Osteocyte (in vitro differentiated cells): ENCODE measurements at regions not wholly inside any gene's neighbourhood (a gene's known extent, or its start where the extent isn't known, plus 50 kb on each side); places are given as distances from the start of the nearest gene placed in this dataset.

Experiments
- DNase-seq: peaks from one replicate; pipeline ENCODE4 v3.0.0; 2021; ENCODE audit warnings: mixed read lengths; ENCODE audit not compliant: unreplicated experiment; ENCODE audit errors: extremely low spot score
- H3K27ac Mint-ChIP-seq: one replicate; pipeline ENCODE4 v1.8.0; 2021; ENCODE audit warnings: mild to moderate bottlenecking, mixed read lengths; ENCODE audit not compliant: unreplicated experiment
- H3K27me3 Mint-ChIP-seq: one replicate; pipeline ENCODE4 v1.8.0; 2021; ENCODE audit warnings: mixed read lengths; ENCODE audit not compliant: unreplicated experiment
- H3K36me3 Mint-ChIP-seq: one replicate; pipeline ENCODE4 v1.8.0; 2021; ENCODE audit warnings: mixed read lengths; ENCODE audit not compliant: unreplicated experiment
- H3K4me1 Mint-ChIP-seq: one replicate; pipeline ENCODE4 v1.8.0; 2021; ENCODE audit warnings: mixed read lengths; ENCODE audit not compliant: unreplicated experiment
- H3K4me3 Mint-ChIP-seq: one replicate; pipeline ENCODE4 v1.8.0; 2021; ENCODE audit warnings: mild to moderate bottlenecking, moderate library complexity, mixed read lengths; ENCODE audit not compliant: unreplicated experiment
- H3K9me3 Mint-ChIP-seq: one replicate; pipeline ENCODE4 v1.8.0; 2021; ENCODE audit warnings: mixed read lengths; ENCODE audit not compliant: unreplicated experiment
- CTCF ChIP-seq: fragments of 200-600 bp; sonication (generic); IDR thresholded peaks from 2 replicates; pipeline ENCODE4 v1.5.0; 2021; ENCODE audit warnings: antibody characterized with exemption, mild to moderate bottlenecking, moderate library complexity

GRCh38 chr4:125021189-125021588, 293.6 kb upstream of the FAT4 start:
- no peak for TF ChIP-seq CTCF
- no peak overlapping the region for H3K27ac Mint-ChIP-seq
- no peaks in the 10 kb centered on the region for H3K27me3 Mint-ChIP-seq
- H3K36me3 Mint-ChIP-seq, result no peaks in the 10 kb centered on the region
- no peak overlapping the region for H3K4me3 Mint-ChIP-seq
- H3K4me1 Mint-ChIP-seq, result peaks cover 4% of the 10 kb centered on the region
- no peak for DNase-seq
- H3K9me3 Mint-ChIP-seq, result peaks cover 9% of the 10 kb centered on the region

DNA sequence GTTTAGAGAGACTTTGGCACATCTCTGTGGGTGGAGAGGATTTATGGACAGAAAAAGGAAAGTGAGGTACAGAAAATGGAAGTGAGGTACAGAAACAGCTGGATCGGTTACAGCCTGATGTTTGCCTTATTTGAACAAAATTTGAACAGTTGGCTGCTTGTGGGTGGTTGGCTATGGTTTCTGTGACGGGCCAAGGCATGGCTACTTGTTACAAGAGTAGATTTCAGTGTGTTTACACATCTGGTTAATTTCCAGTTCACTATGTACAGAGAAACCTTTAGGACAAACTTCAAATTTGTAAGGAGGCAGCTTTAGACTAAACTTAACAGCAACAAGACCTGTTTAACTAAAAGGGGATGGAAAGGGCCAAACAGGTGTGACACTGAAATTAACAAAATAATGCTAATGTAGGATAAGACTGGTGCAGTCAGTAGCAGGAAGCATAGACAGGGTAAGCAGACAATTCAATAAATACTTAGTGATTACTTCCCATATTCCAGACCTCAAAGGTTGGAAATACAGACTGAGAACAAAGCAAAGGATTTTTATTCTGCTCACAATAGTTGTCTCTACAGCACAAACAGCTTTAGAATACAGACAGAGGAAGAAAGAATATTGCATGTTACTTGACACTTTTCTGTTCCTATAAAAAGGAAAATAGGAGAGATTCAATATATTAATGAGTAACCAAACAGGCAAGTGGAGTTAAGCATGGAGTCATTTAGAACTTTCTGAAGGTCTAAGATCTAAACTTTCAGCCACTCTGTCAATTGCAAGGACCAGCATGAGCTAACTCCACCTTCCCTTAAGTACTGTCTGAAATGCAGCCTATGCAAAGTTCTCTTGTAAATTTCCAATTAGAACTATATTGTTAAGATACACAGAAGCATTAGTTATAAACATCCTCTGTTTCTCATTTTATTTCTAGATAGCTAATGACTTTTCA, 294.4 kb upstream of the FAT4 start:
- no peaks in the 10 kb centered on the region for H3K36me3 Mint-ChIP-seq
- no peak overlapping the region for H3K4me3 Mint-ChIP-seq
- no peak for TF ChIP-seq CTCF
- no peak for DNase-seq
- no peak overlapping the region for H3K27ac Mint-ChIP-seq
- H3K4me1 Mint-ChIP-seq, result peaks cover 4% of the 10 kb centered on the region
- H3K27me3 Mint-ChIP-seq, result no peaks in the 10 kb centered on the region
- peaks cover 9% of the 10 kb centered on the region for H3K9me3 Mint-ChIP-seq

- Mint-ChIP-seq H3K9me3 (peaks cover 9% of the 10 kb centered on the region), H3K27me3 (no peaks in the 10 kb centered on the region), H3K27ac (no peak overlapping the region), H3K36me3 (no peaks in the 10 kb centered on the region), H3K4me3 (no peak overlapping the region), H3K4me1 (peaks cover 7% of the 10 kb centered on the region)
- no peak for DNase-seq
- TF ChIP-seq CTCF, result no peak
Measured at GRCh38 chr4:125016892-125017299, 297.9 kb upstream of the FAT4 start.

GRCh38 chr4:125013891-125014290, 300.9 kb upstream of the FAT4 start:
- H3K4me1 Mint-ChIP-seq, result peaks cover 12% of the 10 kb centered on the region
- H3K27ac Mint-ChIP-seq, result no peak overlapping the region
- DNase-seq, result no peak
- no peaks in the 10 kb centered on the region for H3K36me3 Mint-ChIP-seq
- H3K27me3 Mint-ChIP-seq, result no peaks in the 10 kb centered on the region
- no peak overlapping the region for H3K4me3 Mint-ChIP-seq
- no peak for TF ChIP-seq CTCF
- H3K9me3 Mint-ChIP-seq, result peaks cover 4% of the 10 kb centered on the region

DNA sequence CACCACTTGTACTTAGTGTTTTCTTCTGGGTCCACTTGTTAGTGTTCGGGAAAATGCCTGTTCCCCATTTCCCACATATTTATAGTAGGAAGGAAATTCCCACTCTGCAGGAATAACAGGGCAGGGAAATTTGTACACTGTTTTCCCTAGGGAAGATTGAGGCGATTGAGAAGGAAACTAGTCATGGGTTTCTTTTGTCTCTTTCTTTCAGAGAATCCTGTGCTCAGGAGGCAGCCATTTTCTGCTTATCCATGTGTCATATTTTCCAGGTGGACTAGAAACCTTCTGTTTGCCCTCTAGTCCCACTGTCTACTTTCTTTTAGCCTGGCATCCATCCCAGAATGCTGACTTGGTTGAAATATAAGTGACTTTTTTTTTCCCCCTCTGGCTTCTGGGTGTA, 299.1 kb upstream of the ANKRD50 start:
- H3K27me3 Mint-ChIP-seq, result no peaks in the 10 kb centered on the region
- peaks cover 2% of the 10 kb centered on the region for H3K36me3 Mint-ChIP-seq
- DNase-seq, result no peak
- H3K9me3 Mint-ChIP-seq, result peaks cover 6% of the 10 kb centered on the region
- peaks cover 12% of the 10 kb centered on the region for H3K4me1 Mint-ChIP-seq
- no peak overlapping the region for H3K4me3 Mint-ChIP-seq
- TF ChIP-seq CTCF, result no peak
- H3K27ac Mint-ChIP-seq, result peak overlapping the region; percentile 10
